Vagina (tissue), 2 donors: ENCODE measurements at regions not wholly inside any gene's neighbourhood (a gene's known extent, or its start where the extent isn't known, plus 50 kb on each side); places are given as distances from the start of the nearest gene placed in this dataset.

Source experiments
- POLR2A ChIP-seq, 2 donors: fragments of 450-650 bp; IDR thresholded peaks; one replicate each; pipeline ENCODE4 v1.6.1; 2017; ENCODE audit warnings: antibody characterized with exemption in 2 of 2, mild to moderate bottlenecking in 2 of 2, moderate library complexity in 2 of 2
- POLR2AphosphoS5 ChIP-seq, 2 donors: sonication (generic); formaldehyde crosslinking; IDR thresholded peaks; one replicate each; pipeline ENCODE4 v1.9.0; 2017; ENCODE audit warnings: antibody characterized with exemption in 2 of 2, mild to moderate bottlenecking in 2 of 2, low read depth in 1 of 2; ENCODE audit not compliant: insufficient read depth in 1 of 2
- TF ChIP-seq, protein P1 (sequence below), 3 experiments: fragments of 450-650 bp in 2 of 3; fragments of 200-600 bp in 1 of 3; sonication (generic) in 1 of 3; IDR thresholded peaks; one replicate each; pipeline ENCODE4 v1.5.1; 2017 to 2019; ENCODE audit warnings: antibody characterized with exemption in 3 of 3, mild to moderate bottlenecking in 2 of 3, moderate library complexity in 2 of 3

DNA sequence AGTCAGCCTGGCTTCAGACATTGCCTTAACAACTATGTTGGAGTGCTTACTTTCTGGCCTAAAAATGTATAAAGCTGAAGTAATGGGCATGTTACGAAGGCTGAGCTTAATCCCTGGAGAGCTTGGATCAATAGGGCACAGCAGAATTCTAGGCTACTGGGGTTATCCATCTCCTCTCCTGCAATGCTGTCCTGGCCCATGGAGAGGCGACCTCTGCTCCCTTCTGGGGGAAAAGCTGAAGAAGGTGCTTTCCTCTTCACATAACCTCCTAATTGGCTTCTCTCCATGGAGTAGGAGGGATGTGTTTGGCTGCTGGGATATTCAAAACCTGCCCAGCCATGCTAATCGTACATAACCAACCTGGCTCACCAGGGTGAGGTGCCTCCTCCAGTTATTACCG, 403.5 kb downstream of the DMRT2 start:
- TF ChIP-seq, protein P1, sequence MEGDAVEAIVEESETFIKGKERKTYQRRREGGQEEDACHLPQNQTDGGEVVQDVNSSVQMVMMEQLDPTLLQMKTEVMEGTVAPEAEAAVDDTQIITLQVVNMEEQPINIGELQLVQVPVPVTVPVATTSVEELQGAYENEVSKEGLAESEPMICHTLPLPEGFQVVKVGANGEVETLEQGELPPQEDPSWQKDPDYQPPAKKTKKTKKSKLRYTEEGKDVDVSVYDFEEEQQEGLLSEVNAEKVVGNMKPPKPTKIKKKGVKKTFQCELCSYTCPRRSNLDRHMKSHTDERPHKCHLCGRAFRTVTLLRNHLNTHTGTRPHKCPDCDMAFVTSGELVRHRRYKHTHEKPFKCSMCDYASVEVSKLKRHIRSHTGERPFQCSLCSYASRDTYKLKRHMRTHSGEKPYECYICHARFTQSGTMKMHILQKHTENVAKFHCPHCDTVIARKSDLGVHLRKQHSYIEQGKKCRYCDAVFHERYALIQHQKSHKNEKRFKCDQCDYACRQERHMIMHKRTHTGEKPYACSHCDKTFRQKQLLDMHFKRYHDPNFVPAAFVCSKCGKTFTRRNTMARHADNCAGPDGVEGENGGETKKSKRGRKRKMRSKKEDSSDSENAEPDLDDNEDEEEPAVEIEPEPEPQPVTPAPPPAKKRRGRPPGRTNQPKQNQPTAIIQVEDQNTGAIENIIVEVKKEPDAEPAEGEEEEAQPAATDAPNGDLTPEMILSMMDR (IDR thresholded peaks at IDR 0.05), result no peak
- TF ChIP-seq POLR2A (IDR thresholded peaks at IDR 0.05) (no peak), POLR2AphosphoS5 (IDR thresholded peaks at IDR 0.05; ENCODE audit: insufficient read depth in 1 of 2, low read depth in 1 of 2) (no peak)
